T-helper 17 cell (primary cell): ENCODE measurements at regions not wholly inside any gene's neighbourhood (a gene's known extent, or its start where the extent isn't known, plus 50 kb on each side); places are given as distances from the start of the nearest gene placed in this dataset.
"Not testable (repeated sequence)": the region's sequence is repeated elsewhere in the genome, so short reads cannot be mapped to it uniquely, and the experiment has no call there.

Experiments used
- ATAC-seq: fragments of 150-1000 bp; cut with Tn5 transposase; 2 replicates; pipeline ENCODE4 v1.10.0; 2021; ENCODE audit warnings: mild to moderate bottlenecking, moderate library complexity
- DNase-seq, 3 donors: peaks; one replicate each; pipeline versions ENCODE4 v3.0.0 to v3.0.0-alpha.2; 2020 to 2021
- H3K9me3 ChIP-seq: one replicate; pipeline ENCODE4 v1.7.0; 2013; ENCODE audit warnings: low read length, mild to moderate bottlenecking; ENCODE audit not compliant: control insufficient read depth, poor library complexity, severe bottlenecking
- H3K27ac Mint-ChIP-seq: one replicate; pipeline ENCODE4 v1.8.0; 2022; ENCODE audit warnings: mild to moderate bottlenecking, moderate library complexity, mixed read lengths
- H3K27me3 Mint-ChIP-seq: one replicate; pipeline ENCODE4 v1.8.0; 2022; ENCODE audit warnings: mixed read lengths
- H3K36me3 Mint-ChIP-seq: one replicate; pipeline ENCODE4 v1.8.0; 2022; ENCODE audit warnings: low read depth, mixed read lengths
- H3K4me1 Mint-ChIP-seq: one replicate; pipeline ENCODE4 v1.8.0; 2022; ENCODE audit warnings: mild to moderate bottlenecking, mixed read lengths
- H3K4me3 Mint-ChIP-seq: one replicate; pipeline ENCODE4 v1.8.0; 2022; ENCODE audit warnings: mild to moderate bottlenecking, moderate library complexity, mixed read lengths

DNA sequence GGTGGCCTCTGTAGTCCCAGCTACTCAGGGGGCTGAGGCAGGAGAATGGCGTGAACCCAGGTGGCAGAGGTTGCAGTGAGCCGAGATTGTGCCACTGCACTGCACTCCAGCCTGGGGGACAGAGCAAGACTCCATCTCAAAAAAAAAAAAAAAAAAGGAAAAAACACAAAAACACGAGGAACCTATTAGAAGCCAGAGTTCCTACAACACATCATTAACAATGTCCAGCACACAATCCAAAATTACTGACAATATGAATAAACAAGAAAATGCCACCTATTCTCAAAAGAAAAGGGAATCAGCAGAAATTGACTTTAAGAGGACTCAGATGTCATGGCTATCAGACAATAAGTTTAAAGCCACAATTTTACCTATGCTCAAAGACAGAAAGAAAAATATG, 57.3 kb upstream of the HS3ST3A1 start:
- not testable (repeated sequence) for ATAC-seq, DNase-seq, H3K4me1 Mint-ChIP-seq, H3K4me3 Mint-ChIP-seq, H3K9me3 ChIP-seq, H3K27ac Mint-ChIP-seq, H3K36me3 Mint-ChIP-seq
- peaks cover 12% of the 10 kb centered on the region for H3K27me3 Mint-ChIP-seq

- H3K9me3 ChIP-seq, result no peaks in the 10 kb centered on the region
- ATAC-seq (no peak), DNase-seq (no peak)
- no peaks in the 10 kb centered on the region for H3K4me1 Mint-ChIP-seq
- H3K36me3 Mint-ChIP-seq, result peaks cover 2% of the 10 kb centered on the region
- no peak overlapping the region for H3K4me3 Mint-ChIP-seq
- no peak overlapping the region for H3K27ac Mint-ChIP-seq
- peaks cover under 1% of the 10 kb centered on the region for H3K27me3 Mint-ChIP-seq
Observed at GRCh38 chr17:13665872-13666635, 64.3 kb upstream of the HS3ST3A1 start.

GRCh38 chr17:13671341-13671740, 69.6 kb upstream of the HS3ST3A1 start:
- Mint-ChIP-seq H3K36me3 (no peaks in the 10 kb centered on the region), H3K4me3 (no peak overlapping the region), H3K4me1 (no peaks in the 10 kb centered on the region), H3K27ac (no peak overlapping the region), H3K27me3 (peaks cover 19% of the 10 kb centered on the region)
- no peak for ATAC-seq
- DNase-seq, result no peak
- no peaks in the 10 kb centered on the region for H3K9me3 ChIP-seq

- no peaks in the 10 kb centered on the region for H3K9me3 ChIP-seq
- Mint-ChIP-seq H3K4me3 (no peak overlapping the region), H3K27me3 (peaks cover 19% of the 10 kb centered on the region), H3K27ac (no peak overlapping the region), H3K4me1 (no peaks in the 10 kb centered on the region), H3K36me3 (no peaks in the 10 kb centered on the region)
- no peak for DNase-seq
- ATAC-seq, result no peak
Observed at GRCh38 chr17:13671771-13672170, 70.0 kb upstream of the HS3ST3A1 start.

DNA sequence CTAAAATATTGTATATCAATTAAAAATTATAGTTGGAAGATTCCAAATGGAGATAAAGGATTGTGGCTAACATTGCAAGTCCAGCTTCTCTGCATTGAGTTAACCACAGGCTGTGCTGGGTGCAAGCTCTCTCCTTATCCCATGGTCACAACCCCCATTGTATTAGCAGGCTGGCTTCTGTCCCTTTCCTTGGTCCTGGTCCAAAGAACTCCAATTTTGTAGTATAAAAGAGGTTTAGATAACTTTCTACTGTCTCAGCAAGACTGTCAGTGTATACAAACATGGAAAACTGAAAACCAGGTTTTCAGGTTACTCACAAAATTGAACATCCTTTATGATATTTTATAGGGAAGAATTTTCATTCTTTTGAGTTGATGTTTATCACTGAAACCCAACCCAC, 76.6 kb upstream of the HS3ST3A1 start:
- Mint-ChIP-seq H3K36me3 (no peaks in the 10 kb centered on the region), H3K4me3 (no peak overlapping the region), H3K4me1 (no peaks in the 10 kb centered on the region), H3K27ac (no peak overlapping the region), H3K27me3 (peaks cover 7% of the 10 kb centered on the region)
- ATAC-seq (no peak), DNase-seq (no peak)
- H3K9me3 ChIP-seq, result no peaks in the 10 kb centered on the region

GRCh38 chr17:13678841-13679240, 77.1 kb upstream of the HS3ST3A1 start:
- no peaks in the 10 kb centered on the region for H3K36me3 Mint-ChIP-seq
- no peaks in the 10 kb centered on the region for H3K9me3 ChIP-seq
- no peak for DNase-seq
- no peaks in the 10 kb centered on the region for H3K4me1 Mint-ChIP-seq
- no peak overlapping the region for H3K27ac Mint-ChIP-seq
- no peak overlapping the region for H3K4me3 Mint-ChIP-seq
- no peak for ATAC-seq
- peaks cover 7% of the 10 kb centered on the region for H3K27me3 Mint-ChIP-seq

- H3K4me3 Mint-ChIP-seq, result no peak overlapping the region
- no peaks in the 10 kb centered on the region for H3K27me3 Mint-ChIP-seq
- no peaks in the 10 kb centered on the region for H3K36me3 Mint-ChIP-seq
- no peaks in the 10 kb centered on the region for H3K4me1 Mint-ChIP-seq
- no peak for DNase-seq
- no peak overlapping the region for H3K27ac Mint-ChIP-seq
- ATAC-seq, result no peak
- H3K9me3 ChIP-seq, result peaks cover 2% of the 10 kb centered on the region
Observed at GRCh38 chr17:13688716-13689115, 87.0 kb upstream of the HS3ST3A1 start.

DNA sequence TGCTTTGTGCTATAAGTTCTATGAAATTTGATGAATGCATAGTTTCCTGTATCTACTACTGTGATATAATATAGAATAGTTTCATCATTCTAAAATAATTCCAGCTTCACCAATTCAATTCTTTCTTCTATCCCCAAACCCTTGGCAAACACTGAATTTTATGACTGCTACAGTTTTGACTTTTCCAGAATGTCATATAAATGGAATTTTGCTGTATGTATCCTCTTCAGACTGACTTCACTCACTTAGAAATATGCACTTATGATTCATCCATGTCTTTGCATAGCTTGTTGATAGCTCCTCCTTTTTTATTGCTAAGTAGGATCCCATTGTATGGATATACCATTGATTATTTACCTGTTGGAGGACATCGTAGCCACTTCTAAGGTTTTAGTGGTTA, 89.1 kb upstream of the HS3ST3A1 start:
- H3K9me3 ChIP-seq, result peaks cover 2% of the 10 kb centered on the region
- no peaks in the 10 kb centered on the region for H3K4me1 Mint-ChIP-seq
- ATAC-seq, result no peak
- no peak overlapping the region for H3K4me3 Mint-ChIP-seq
- no peak for DNase-seq
- H3K36me3 Mint-ChIP-seq, result no peaks in the 10 kb centered on the region
- no peak overlapping the region for H3K27ac Mint-ChIP-seq
- no peaks in the 10 kb centered on the region for H3K27me3 Mint-ChIP-seq

DNA sequence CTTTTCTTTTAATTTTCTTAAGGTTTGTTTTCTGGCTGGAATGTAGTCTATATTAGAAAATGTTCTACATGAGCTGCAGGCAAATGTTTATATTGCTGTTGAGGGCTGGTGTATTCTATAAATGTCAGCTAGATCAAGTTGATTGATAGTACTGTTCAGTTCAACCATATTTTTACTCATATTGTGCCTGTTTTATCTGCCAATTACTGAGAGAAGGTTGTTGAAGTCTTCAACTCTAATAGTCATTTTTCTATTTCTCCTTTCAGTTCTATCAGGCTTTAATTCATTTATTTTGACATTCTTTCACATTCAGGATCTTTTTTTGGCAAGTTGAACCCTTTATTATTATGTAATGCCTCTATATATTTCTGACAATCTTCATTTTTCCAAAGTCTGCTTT, 93.2 kb upstream of the HS3ST3A1 start:
- ATAC-seq (no peak), DNase-seq (no peak)
- Mint-ChIP-seq H3K4me3 (no peak overlapping the region), H3K4me1 (no peaks in the 10 kb centered on the region), H3K36me3 (no peaks in the 10 kb centered on the region), H3K27ac (no peak overlapping the region), H3K27me3 (no peaks in the 10 kb centered on the region)
- H3K9me3 ChIP-seq, result peaks cover 2% of the 10 kb centered on the region

GRCh38 chr17:13698832-13699231, 97.1 kb upstream of the HS3ST3A1 start:
- Mint-ChIP-seq H3K4me3 (no peak overlapping the region), H3K36me3 (no peaks in the 10 kb centered on the region), H3K27me3 (no peaks in the 10 kb centered on the region), H3K27ac (no peak overlapping the region), H3K4me1 (peaks cover 2% of the 10 kb centered on the region)
- DNase-seq (no peak), ATAC-seq (no peak)
- no peaks in the 10 kb centered on the region for H3K9me3 ChIP-seq

DNA sequence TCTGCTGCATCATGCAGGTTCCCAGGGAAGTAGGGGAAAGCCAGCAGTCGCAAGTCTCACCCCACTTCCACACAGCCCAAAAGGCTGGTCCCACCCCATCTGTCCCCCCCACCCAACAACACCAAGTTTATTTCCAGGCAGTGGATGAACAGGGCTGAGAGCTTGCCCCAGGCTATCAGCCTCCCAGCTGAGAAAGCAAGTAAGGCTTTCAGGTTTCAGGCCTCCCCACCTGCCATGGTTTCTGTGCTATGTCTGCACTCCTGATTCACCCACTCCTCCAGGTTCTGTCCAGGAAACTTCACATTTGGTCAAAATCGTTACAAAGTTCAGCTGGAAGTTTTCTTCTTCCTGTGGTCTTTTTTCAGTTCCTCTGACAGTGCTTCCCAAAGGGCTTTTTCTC, 97.5 kb upstream of the HS3ST3A1 start:
- H3K4me3 Mint-ChIP-seq, result no peak overlapping the region
- peaks cover 2% of the 10 kb centered on the region for H3K4me1 Mint-ChIP-seq
- no peak for DNase-seq
- peaks cover 2% of the 10 kb centered on the region for H3K27me3 Mint-ChIP-seq
- H3K9me3 ChIP-seq, result no peaks in the 10 kb centered on the region
- H3K27ac Mint-ChIP-seq, result no peak overlapping the region
- H3K36me3 Mint-ChIP-seq, result no peaks in the 10 kb centered on the region
- ATAC-seq, result no peak

DNA sequence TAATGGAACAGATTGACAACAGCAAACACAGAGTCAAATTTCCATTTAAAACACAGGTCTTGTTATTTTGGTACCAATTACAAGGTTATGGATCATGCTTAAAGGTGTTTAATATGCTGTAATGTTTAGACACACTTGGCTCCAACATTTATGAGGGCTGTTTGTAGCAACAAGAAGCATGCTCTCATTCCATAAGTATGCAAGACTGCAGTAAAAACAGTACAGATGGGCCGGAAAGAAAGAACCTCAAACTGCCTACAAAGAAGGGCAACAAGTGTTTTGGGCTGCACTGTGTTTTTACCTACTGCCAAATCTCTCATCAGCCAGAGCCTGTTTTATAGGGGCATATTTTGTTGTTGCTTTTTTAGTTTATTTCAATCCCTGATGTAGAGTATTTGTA, 100.5 kb upstream of the HS3ST3A1 start:
- no peak overlapping the region for H3K27ac Mint-ChIP-seq

DNA sequence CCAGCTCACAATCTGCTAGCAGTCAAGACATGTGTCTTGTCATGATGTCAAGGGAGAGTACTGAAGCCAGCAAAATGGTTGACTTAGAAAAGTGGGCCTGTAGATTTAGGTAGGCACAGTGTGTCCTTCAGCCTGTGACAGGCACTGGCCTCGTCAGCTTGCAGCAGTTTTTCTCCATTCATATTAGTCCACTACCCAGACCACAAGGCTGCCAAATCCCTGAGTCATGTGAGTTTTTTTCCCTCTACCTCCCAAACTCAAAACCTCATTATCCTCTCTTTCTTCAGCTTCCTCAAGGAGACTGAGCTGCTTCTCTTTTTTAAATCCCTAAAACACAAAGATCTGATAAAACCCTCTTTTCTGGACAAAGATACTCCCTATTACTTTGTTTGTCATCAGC, 102.6 kb upstream of the HS3ST3A1 start:
- DNase-seq, result no peak
- Mint-ChIP-seq H3K4me1 (peaks cover 2% of the 10 kb centered on the region), H3K36me3 (no peaks in the 10 kb centered on the region), H3K27me3 (peaks cover 30% of the 10 kb centered on the region), H3K27ac (no peak overlapping the region), H3K4me3 (no peak overlapping the region)
- H3K9me3 ChIP-seq, result no peaks in the 10 kb centered on the region
- no peak for ATAC-seq

More for the DNA sequence above, 100.5 kb upstream of the HS3ST3A1 start:
- ATAC-seq, result no peak
- peaks cover 23% of the 10 kb centered on the region for H3K27me3 Mint-ChIP-seq
- H3K4me1 Mint-ChIP-seq, result peaks cover 2% of the 10 kb centered on the region
- H3K4me3 Mint-ChIP-seq, result no peak overlapping the region
- H3K9me3 ChIP-seq, result no peaks in the 10 kb centered on the region
- no peak for DNase-seq
- H3K36me3 Mint-ChIP-seq, result no peaks in the 10 kb centered on the region

- ATAC-seq (no peak), DNase-seq (no peak)
- Mint-ChIP-seq H3K36me3 (no peaks in the 10 kb centered on the region), H3K4me1 (peaks cover 2% of the 10 kb centered on the region), H3K4me3 (no peak overlapping the region), H3K27ac (no peak overlapping the region), H3K27me3 (peaks cover 30% of the 10 kb centered on the region)
- no peaks in the 10 kb centered on the region for H3K9me3 ChIP-seq
Observed at GRCh38 chr17:13705221-13705620, 103.5 kb upstream of the HS3ST3A1 start.
